AG10803 (cell line): ENCODE measurements at regions not wholly inside any gene's neighbourhood (a gene's known extent, or its start where the extent isn't known, plus 50 kb on each side); places are given as distances from the start of the nearest gene placed in this dataset.

ENCODE experiments used
- DNase-seq: peaks from one replicate; pipeline ENCODE4 v3.0.0; 2010; ENCODE audit warnings: low read depth
- H3K4me3 ChIP-seq: 2 replicates; pipeline ENCODE4 v1.5.1; 2011; ENCODE audit warnings: mild to moderate bottlenecking, low read length, control low read depth
- TF ChIP-seq, protein P1 (sequence below): conservative IDR thresholded peaks from 2 replicates; pipeline ENCODE4 v1.5.1; 2011; ENCODE audit warnings: mild to moderate bottlenecking, low read length, control low read depth, inconsistent platforms

DNA sequence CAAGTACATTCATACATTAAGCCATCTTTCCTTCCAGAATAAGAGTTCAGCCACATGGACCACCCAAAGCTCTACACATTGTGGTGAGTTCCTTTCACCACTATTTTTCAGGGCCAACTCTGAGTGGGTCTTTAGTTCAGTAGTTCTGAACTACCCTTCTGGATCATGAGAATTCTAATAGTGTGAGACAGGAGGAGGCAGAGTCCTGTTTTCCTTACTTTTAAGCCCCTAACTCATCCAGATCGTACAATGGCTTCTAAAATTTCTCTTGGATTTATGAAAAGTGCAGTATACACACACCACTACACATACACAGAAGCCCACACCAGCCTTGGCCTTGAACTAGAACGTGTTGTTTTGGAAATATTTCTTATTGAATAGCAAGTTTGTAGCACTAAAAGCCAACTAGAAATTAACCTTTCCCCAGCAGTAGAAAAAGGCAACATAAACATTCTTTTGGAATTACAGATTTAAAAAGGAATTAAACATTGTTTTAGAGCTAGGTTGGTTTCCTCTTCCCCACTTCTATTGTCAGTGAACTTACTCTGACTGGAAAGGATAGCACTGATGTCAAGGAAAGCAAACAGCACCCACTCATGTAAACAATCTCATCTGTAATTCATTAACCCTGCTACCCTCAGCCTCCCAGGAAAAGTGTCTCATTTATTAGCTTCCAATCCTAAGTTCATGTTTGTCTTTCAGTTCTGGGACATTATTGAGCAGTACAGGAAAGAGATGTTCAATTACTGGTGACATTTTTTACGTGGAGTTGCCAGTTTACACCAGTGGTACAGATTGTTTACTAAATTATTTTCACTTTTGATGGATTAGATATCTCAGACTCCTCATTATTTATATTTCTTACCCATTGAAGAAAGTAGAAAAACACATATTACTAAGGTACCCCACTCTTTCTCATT lies 95.7 kb upstream of the AGTR1 start:
- no peak overlapping the region for H3K4me3 ChIP-seq
- TF ChIP-seq, protein P1, sequence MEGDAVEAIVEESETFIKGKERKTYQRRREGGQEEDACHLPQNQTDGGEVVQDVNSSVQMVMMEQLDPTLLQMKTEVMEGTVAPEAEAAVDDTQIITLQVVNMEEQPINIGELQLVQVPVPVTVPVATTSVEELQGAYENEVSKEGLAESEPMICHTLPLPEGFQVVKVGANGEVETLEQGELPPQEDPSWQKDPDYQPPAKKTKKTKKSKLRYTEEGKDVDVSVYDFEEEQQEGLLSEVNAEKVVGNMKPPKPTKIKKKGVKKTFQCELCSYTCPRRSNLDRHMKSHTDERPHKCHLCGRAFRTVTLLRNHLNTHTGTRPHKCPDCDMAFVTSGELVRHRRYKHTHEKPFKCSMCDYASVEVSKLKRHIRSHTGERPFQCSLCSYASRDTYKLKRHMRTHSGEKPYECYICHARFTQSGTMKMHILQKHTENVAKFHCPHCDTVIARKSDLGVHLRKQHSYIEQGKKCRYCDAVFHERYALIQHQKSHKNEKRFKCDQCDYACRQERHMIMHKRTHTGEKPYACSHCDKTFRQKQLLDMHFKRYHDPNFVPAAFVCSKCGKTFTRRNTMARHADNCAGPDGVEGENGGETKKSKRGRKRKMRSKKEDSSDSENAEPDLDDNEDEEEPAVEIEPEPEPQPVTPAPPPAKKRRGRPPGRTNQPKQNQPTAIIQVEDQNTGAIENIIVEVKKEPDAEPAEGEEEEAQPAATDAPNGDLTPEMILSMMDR = no peak
- DNase-seq = peak; percentile 41

DNA sequence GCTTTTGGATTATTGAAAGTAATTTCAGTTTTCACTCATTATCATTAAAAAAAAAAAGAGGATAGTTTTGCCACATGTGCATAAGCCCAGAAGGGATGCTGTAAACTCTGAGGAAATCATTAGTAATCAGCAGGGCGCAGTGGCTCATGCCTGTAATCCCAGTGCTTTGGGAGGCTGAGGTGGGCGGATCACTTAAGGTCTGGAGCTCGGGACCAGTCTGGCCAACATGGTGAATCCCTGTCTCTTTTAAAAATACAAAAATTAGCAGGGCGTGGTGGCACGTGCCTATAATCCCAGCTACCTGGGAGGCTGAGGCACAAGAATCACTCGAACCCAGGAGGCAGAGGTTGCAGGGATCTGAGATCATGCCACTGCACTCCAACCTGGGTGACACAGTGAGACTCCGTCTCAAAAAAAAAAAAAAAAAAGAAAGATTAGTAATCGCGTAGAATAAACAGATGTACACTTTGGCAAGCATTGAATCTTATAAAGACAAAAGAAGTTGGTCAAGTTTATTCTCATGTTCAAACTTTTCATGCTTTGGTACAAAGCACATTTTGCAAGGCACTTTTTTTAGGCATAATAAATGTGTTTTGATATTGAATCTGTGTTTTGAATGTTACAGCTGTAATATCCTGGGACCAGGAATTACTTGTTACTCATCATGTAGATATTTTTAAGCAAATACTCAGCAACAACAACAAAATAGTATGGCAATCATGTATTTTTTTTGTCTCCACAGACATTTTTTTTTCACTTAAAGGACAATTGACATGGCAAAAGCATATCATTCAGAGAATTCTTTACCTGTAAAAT lies 93.2 kb upstream of the AGTR1 start:
- TF ChIP-seq, protein P1 = no peak
- H3K4me3 ChIP-seq = no peak overlapping the region
- DNase-seq = peak; percentile 50

DNA sequence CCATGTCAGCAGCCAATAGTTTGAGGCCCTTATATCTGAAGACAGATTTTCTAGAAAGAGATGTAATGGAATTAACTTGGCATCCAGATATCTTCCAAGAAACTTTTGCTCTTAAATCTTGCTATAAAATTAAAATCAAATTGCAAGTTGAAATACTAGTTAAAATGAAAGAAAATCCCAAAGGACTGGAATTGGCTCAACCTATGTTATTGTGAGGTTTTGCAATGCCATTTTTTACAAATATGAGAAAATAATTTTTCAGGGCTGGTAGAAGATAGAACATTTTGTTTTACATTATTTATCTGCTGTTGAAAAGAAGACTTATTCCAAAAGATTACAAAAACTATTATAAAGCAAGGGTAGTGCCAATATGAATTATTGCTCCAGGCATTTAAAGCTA lies 92.2 kb upstream of the AGTR1 start:
- TF ChIP-seq, protein P1 = no peak
- no peak for DNase-seq
- no peak overlapping the region for H3K4me3 ChIP-seq

DNA sequence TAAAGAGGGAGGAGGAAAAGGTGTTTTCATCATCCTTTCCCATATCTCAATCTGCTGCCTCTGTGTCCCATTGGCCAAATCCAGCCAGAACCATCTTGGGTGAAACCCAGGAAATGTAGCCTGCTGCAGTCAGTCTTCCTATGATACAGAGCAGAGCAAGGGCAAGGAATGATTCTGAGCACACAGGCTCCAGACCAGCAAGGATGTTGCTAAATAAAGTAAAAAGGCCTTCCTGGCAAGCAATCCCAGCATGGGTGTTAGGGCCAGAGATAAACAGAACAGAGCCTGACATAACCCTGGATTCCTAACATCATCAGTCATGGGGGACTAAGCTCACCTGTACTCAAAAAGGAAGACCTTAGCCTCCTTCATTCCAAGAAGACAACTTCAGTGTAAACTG lies 90.7 kb upstream of the AGTR1 start:
- no peak for DNase-seq
- H3K4me3 ChIP-seq = no peak overlapping the region

DNA sequence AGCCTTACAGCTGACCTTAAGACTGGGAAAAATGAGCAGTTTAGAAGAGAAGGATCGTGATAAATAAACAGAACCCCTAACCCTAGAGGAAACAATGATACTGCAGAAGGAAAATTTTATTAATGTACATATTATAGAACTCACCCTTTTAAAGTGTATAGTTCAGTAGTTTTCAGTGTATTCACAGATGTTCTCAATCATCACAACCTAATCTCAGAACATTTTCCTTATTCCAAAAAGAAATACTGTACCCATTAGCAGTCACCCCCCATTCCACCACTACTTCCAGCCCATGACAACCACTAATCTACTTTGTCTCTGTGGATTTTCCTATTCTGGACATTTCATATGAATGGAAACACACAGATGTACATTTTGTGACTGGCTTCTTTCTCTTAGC lies 90.2 kb upstream of the AGTR1 start:
- TF ChIP-seq, protein P1 = no peak
- H3K4me3 ChIP-seq = no peak overlapping the region
- DNase-seq = no peak

More for the DNA sequence above, 90.7 kb upstream of the AGTR1 start:
- TF ChIP-seq, protein P1 = no peak

DNA sequence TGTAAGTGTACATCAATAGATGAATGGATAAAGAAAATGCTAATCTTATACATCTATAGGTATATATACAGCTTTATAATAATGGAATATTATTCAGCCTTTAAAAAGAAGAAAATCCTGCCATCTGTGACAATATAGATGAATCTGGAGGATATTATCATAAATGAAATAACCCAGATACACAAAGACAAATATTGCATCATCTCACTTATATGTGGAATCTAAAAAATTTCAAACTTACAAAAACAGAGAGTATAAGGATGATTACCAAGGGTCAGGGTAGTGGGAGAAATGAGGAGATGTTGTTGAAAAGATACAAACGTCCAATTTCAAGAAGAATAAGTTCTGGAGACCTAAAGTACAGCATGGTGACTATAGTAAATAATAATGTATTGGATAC lies 85.4 kb upstream of the AGTR1 start:
- DNase-seq = no peak
- TF ChIP-seq, protein P1 = no peak
- no peak overlapping the region for H3K4me3 ChIP-seq

DNA sequence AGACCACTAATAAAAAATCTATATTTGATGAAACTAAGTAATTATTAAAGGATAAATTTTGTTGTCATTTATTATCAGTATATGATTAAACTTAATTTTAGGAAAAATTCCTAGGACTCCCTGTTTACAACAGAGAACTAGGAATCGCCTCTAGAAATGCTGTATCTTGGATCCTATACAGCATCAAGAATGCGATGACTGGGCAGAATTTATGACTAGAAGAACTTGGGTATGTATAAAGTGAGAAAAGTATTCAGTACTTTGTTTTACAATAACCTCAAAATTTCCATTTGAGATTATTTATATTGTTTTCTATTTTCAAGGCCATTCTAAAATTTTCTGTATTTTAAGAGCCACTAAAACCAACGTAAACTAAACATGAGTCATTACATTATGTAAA lies 82.3 kb upstream of the AGTR1 start:
- no peak overlapping the region for H3K4me3 ChIP-seq
- TF ChIP-seq, protein P1 = no peak
- DNase-seq = no peak
